GM21786 (cell line): ENCODE measurements at regions not wholly inside any gene's neighbourhood (a gene's known extent, or its start where the extent isn't known, plus 50 kb on each side); places are given as distances from the start of the nearest gene placed in this dataset.

Experiments
- ATAC-seq: cut with Tn5 transposase; IDR thresholded peaks from one replicate; pipeline ENCODE4 v1.9.1; 2021; ENCODE audit not compliant: unreplicated experiment

DNA sequence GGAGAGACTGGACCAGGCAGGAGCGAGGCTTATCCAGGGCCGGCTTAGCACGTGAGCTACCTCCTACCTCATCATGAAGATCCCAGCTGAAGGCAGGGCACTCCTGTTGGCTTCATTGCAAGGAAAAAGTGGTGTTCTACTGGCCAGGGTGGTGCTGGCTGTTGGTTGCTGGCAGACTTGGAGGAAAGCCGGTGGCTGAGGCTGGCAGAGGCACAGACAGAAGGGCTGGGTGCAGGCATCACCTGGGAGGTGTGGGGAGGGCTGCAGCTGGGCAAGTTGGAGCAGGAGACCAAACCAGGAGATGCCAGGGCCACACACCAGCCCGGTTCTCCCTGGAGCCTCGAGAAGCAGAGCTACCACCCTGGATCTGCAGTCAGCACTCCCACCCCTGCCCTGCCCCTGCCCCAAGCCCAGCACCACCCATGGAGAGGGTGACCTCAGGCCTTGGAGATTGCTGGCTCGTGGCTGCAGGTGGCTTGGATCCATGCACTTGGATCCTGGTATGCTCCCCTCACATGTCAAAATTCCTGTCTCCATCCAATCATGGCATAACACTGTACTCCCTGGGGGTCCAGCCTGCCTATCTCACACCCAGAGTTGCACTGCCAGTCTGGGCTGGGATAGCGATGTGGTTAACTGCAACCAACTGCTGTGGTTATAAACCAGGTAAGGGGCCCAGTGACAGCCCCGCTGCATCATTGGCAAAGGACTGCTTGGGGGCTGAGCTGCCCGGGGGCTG, 49.7 kb downstream of the GLI2 start:
- no peak for ATAC-seq

DNA sequence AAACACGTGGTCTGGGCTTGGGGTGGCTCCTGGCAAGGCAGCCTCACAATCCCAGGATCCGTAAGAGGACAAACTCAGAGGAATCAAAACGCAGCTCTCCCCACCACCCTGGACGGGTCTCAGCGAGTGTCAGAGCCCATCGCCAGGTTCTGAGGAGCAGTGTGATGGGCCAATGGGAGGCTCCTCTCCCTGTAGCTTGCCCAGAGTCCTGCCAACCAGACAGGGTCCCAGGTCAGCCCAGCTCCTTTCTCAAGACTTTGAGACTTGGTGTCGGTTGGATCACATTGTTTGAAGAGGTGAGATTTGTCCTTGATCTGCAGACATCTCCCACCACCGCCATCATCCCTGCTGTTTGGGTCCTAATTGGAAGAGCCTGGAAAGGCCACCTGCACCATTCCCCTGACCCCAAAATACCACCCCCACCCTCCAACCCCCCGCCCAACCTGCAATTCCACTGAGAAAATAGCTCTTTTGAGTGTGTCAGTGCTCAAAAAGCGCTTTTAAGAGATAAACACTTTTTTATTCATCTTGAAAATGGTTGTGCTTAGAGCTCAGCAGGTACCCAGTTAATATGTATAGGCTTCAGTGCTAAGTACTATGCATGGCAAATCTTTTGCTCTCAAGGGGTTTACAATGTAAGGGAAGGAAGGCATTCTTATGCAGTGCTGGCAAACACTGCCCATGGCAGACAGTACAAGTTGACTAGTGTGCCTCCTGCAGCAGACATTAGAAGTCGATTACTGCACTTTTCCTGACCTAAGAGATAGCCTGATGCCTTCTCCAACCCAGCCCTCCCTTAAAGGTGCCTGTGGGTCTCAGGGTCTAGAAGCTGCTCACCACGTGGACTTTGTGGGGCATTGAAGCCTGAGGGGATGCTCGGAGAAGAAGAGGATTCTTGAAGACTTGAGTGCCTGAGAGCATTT, 50.6 kb downstream of the GLI2 start:
- no peak for ATAC-seq

DNA sequence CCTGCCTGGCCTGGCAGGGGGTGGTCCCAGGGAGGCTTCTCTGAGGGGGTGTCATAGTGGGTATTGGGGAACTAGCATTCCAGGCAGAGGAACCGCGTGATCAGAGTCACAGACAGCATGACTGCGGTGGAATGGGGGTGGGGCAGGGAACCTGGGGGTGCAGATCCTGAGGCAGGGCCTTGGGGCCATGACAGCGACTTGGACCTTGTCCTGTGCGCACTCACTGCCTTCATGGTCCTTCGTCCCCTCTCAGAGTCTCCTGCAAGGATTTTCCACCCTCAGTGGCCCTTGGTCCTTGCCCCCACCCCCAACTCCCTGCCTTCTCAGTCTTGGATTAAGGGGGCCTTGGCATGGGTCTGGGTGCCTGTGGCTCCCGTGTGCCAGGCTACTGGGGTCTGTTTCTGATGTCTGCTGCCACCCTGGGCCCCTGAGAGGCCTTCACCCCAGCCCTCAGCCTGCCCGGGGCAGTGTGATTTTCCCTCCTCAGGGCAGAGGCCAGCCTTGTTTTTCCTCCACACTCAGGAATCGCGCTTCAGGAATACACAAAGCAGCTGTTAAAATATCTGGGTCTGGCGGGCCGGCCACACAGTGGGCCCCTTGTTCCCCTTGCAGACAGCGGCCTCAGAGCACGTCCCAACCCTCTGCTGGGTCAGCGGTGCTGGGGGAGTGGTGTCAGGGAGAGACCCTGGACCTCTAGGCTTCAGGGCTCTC, 51.6 kb downstream of the GLI2 start:
- ATAC-seq: no peak

DNA sequence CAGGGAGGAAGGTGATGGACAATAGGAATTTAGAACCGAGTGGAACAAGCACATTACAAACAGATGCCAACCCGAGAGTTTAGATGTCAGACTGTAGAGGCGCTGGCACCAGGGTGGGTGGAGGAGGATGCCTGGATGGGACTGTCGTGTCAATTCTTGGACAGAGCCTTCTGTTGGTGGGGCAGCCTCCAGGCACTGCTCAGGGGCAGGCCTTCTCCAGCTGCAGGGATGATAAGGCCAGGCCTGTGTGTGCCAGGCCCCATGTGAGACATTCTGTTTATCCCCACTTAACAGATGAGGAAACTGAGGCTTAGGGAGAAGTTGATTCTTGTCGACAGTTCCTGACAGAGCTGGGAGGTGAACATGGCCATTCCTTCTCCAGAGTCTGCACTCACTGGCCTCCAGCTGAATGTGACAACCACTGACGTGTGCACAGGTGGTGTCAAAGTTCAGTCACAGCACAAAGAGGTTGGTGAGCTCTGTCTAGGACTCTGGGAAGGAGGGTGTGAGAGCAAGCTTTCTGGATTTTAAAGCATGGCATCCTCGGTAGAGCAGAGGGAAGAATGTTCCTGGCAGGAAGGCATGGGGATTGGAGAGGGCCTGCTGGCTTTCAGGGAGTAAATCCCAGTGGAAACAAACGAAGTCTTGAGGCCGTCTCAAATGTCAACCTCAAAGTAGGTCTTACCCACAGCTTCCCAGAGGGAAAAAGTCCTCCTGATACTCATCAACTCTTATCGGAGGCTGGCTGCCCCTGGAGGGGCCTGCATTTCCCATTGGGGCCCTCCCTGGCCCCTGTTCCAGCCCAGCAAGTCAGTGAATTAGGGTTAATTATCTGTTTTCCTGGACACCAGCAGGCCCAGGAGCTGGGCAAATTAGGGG, 52.4 kb downstream of the GLI2 start:
- ATAC-seq: no peak

- ATAC-seq: no peak
Measured at GRCh38 chr2:120791243-120791961, 55.7 kb downstream of the GLI2 start.

DNA sequence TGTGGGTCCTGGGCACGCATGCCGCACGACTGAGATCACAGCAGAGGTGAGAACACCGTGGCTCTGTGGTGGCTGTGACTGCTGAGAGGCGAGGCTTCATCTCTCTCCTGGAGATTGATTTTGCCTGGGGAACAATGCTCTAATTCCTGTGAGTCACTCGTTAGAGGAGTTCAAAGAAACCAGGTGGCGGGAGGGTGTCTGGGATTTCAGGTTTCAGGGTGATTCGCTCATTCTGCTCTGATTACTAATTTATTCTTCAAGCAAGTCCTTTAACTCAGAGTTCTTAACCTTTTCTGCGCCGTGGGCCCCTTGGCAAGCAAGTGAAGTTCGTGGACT, 56.3 kb downstream of the GLI2 start:
- no peak for ATAC-seq

DNA sequence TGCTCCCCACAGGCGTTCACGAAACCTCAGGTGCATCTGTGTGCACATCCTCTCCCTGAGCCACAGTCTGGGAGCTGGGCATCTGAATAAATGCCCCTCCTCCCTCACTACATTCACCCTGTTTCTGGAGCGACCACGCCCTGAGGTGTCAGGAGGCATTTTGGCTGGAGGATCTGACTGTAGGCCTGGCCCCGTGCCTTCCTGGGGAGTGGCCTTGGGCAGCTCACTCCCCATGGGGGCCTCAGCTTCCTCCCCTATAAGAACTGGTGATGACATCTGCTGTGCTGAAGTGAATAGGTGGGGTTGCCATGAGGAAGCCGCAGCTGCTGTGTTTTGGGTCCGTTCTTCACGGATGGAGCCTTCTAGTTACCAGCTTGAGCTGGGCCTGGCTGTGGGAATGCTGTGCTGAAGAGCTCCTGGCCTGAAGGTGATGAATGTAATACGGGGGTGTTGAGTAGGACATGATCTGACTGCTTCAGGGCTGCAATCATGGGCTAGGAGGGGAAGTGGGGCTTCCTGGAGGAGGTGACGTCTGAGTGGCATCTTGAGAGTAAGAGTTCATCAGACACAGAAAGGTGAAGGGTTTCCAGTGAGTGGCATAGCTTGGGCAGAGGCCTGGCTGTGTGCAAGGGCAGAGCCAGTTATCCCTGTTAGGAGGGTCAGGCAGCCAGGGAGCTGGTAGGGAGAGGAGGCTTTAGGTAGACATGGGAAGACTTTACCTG, 58.2 kb downstream of the GLI2 start:
- ATAC-seq: no peak

- no peak for ATAC-seq
Measured at GRCh38 chr2:120794716-120795115, 59.0 kb downstream of the GLI2 start.

DNA sequence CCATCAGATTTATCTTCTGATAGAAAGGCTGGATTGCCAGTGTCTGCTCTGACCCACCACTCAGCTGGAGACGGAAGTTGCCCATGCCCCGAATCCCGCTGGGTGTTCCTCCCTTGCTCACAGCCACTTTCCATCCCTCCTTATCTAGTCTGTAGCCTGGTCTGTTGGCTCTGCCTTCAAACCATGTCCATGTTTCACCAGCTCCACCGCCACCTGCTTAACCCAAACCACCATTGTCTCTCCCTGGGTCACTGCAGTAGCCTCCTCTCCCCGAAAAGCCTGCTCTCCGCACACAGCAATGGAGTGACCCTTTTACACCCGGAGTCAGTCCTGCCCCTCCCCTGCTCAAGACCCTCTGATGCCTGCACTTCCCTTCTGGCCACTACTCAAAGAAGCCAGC, 60.4 kb downstream of the GLI2 start:
- ATAC-seq: no peak

- no peak for ATAC-seq
Measured at GRCh38 chr2:120797421-120798221, 62.0 kb downstream of the GLI2 start.

DNA sequence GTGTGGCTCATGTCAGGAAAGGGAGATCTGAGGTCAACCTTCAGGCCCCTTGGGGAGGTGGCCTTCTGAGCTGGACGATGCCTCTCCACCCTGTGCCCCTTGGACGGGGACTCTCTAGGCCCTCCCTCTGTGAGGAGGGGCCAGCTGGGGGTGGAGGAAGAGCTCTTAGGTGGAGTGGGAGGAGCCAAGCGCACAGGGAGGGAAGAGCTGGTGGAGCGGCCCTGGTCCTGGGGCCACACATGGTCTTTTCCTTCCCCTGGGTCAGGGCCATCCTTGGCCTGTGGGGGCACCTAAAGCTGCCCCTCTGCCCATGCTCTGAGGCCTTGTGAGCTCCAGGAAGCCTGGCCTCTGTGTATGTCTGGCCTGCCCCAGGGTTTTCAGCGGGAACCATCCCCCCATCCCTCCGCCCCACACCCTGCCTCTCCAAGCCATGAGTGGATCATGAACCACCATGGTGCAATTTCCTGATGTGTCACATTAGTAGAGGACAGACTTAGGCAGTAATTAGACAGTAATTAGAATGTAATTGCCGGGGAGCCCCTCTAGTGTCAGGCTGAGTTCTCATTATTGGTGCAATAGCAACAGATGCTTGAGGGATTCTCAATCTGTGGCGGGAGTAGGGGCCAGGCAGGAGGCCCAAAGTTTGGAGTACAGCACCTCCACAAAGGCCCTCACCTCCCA, 63.0 kb downstream of the GLI2 start:
- no peak for ATAC-seq

DNA sequence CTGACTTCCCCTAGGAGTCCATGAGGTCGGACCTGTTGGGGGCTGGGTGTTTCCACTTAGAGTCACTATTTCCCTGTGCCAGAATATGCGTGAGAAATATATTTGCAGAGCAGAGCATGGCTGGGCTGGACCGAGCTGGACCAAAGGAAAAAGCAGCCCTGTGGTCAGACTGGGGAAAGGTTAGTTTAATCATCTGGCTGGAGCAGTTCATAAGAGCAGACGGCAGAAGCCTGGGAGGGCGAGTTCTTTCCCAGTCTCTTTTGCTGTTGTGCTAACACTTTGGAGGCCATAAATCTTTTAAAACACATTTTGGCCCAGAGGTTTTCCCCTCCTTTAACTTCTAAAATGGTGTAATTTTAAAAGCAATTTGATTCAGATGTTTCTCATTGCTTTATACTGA, 66.5 kb downstream of the GLI2 start:
- no peak for ATAC-seq

GRCh38 chr2:120802867-120803484, 67.3 kb downstream of the GLI2 start:
- ATAC-seq: no peak

DNA sequence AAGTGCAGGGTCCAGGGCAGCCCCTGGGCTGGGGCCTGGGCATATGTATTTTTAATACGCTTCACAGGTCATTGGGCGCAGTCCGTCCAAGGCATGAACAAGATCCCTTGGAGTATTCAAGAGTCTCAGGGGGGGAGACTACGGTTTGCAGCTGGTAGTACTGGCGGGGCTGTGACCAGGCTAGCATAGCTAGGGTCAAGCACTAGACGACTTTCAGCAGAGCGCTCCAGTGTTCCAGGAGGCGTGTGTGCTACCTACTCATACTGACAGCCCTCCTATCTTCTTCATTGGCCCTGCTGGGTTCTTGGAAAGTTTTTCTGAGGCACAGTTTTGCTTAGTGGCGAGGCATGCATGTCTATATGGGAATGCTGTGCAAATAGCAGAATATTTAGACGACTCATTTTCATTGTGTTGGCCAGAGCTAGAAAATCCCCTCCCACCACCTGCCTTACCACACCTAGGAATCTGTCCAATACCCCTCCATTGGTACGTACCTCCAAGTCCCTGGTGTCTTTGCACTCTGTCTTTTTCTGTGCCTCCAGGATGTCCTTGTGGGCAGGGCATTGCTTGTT, 68.2 kb downstream of the GLI2 start:
- no peak for ATAC-seq

DNA sequence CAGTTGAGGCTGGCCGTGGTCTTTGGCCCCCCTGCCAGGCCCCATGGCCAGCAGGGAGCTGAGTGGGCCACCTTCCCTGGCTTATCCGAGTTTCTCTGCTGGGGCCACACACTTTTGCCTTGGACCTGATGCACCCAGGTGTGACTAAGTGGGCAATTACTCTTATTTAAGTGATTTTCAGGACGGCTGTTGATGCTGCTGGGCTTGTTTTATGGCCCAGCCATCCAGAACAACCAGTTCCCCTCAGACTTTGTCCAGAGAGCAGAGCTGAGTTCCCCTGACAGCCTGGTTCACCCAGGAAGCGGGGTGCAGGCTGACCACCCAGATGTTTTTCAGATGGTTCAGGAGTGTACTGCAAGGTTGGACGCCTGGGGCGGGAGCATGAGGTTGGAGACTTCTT, 68.8 kb downstream of the GLI2 start:
- no peak for ATAC-seq

- ATAC-seq: no peak
Measured at GRCh38 chr2:120805011-120805410, 69.3 kb downstream of the GLI2 start.

GRCh38 chr2:120805602-120806001, 69.9 kb downstream of the GLI2 start:
- no peak for ATAC-seq
